ENCODE measurements at regions not wholly inside any gene's neighbourhood (a gene's known extent, or its start where the extent isn't known, plus 50 kb on each side); places are given as distances from the start of the nearest gene placed in this dataset.

DNA sequence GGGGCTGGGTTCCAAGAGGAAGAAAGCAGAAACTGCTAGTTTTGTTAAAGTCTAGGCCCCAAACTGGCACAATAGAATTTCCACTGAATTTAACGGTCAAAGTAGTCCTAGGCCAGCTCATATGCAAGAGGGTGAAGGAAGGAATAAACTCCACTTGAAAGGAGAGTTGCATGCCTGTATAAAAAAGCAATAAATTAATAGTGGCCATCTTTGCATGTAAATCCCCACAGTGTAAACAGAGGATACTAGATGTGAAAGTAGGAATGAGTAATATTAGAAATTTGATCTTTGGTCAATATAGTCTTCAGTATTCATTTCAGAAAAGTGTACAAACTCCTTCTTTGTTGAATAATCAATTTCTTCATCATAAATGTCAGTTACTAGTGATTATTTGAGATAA is 403.1 kb downstream of the TMEM232 start:
- no peak for DNase-seq
- H3K9me3 ChIP-seq, result no peaks in the 10 kb centered on the region
- no peaks in the 10 kb centered on the region for H3K27me3 ChIP-seq
- TF ChIP-seq POLR2A (IDR thresholded peaks at IDR 0.05) (no peak), CTCF (IDR thresholded peaks at IDR 0.05) (no peak)
- H3K4me1 ChIP-seq, result no peaks in the 10 kb centered on the region
- no peak overlapping the region for H3K4me3 ChIP-seq
- H3K27ac ChIP-seq, result no peak overlapping the region
- intact Hi-C loops (cut with DNase I; ENCODE audit: low total_unique reads), result no loop called here
- WGBS, 2 donors, result 88% methylated on average over 1 of the region's 1 CpG
- H3K36me3 ChIP-seq (ENCODE audit: low read depth, missing control alignments), result no peaks in the 10 kb centered on the region

DNA sequence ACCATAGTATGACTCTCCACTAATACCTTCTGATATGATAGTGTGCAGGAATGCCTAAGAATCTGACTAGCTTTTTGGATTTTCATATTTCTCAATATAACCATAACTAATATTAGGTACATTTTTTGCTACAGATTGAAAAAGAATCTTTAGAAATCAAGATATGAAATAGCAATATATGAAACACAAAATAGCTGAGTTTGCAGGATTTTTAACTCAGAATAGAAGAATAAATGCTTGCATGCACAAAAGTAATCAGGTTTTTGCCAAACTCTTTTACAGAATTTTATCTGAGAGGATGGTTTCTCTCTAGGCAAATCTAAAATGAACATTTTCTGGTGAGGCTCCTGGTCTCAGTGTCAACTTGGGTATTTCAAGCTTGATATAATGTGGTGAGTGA is 402.6 kb downstream of the TMEM232 start:
- H3K4me3 ChIP-seq, result no peak overlapping the region
- H3K4me1 ChIP-seq, result no peaks in the 10 kb centered on the region
- no peak for TF ChIP-seq POLR2A (IDR thresholded peaks at IDR 0.05)
- TF ChIP-seq CTCF (IDR thresholded peaks at IDR 0.05), result no peak
- no peak for DNase-seq
- H3K27ac ChIP-seq, result no peak overlapping the region
- H3K9me3 ChIP-seq, result no peaks in the 10 kb centered on the region
- no peaks in the 10 kb centered on the region for H3K27me3 ChIP-seq
- no peaks in the 10 kb centered on the region for H3K36me3 ChIP-seq (ENCODE audit: low read depth, missing control alignments)
- intact Hi-C loops (cut with DNase I; ENCODE audit: low total_unique reads), result no loop called here

GRCh38 chr5:110324876-110325275 is 401.6 kb downstream of the TMEM232 start:
- H3K4me1 ChIP-seq, result no peaks in the 10 kb centered on the region
- H3K4me3 ChIP-seq, result no peak overlapping the region
- no peak overlapping the region for H3K27ac ChIP-seq
- no peaks in the 10 kb centered on the region for H3K27me3 ChIP-seq
- WGBS, 2 donors, result 95 to 100% methylated on average over 1 of the region's 1 CpG
- DNase-seq, result no peak
- intact Hi-C loops (cut with DNase I; ENCODE audit: low total_unique reads), result no loop called here
- no peaks in the 10 kb centered on the region for H3K36me3 ChIP-seq (ENCODE audit: low read depth, missing control alignments)
- H3K9me3 ChIP-seq, result no peaks in the 10 kb centered on the region
- TF ChIP-seq POLR2A (IDR thresholded peaks at IDR 0.05), result no peak
- TF ChIP-seq CTCF (IDR thresholded peaks at IDR 0.05), result no peak

DNA sequence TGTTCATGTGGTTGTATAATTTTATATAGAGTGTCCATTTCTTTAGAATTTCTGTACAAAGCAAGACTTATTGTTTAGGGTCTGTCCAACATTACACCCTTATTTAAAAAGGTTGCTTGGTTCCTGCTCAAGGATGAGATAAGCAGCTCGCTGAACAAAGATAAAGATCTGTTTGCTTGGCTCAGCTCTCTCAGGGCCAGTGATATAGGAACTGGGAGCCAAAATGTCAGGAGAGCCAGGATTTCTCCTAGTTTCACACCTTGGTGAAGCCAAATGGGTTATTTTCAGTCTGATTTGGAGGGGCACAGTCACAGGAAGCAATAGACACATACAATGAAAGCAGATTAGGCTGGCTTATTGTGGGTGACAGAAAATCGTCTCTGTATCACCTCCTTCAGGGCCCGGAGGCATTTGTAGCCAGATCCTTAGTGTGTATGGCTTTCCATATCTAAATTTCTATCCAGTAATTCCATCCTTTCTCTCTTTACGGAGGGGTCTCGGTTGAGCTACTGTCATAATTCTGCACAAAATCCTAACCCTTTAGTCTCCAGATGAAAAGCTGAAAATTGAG is 396.4 kb downstream of the TMEM232 start:
- no peak for DNase-seq

More for the DNA sequence above, 396.4 kb downstream of the TMEM232 start:
- Histone ChIP-seq H3K36me3 (ENCODE audit: low read depth, missing control alignments) (no peaks in the 10 kb centered on the region), H3K4me1 (no peaks in the 10 kb centered on the region), H3K4me3 (no peak overlapping the region), H3K27me3 (no peaks in the 10 kb centered on the region), H3K9me3 (no peaks in the 10 kb centered on the region), H3K27ac (no peak overlapping the region)
- 61 to 69% methylated on average over 5 of the region's 5 CpGs for WGBS, 2 donors
- TF ChIP-seq CTCF (IDR thresholded peaks at IDR 0.05), result no peak
- TF ChIP-seq POLR2A (IDR thresholded peaks at IDR 0.05), result no peak
- intact Hi-C loops (cut with DNase I; ENCODE audit: low total_unique reads), result no loop called here

Data from testis (tissue), 2 donors.